ENCODE measurements at regions not wholly inside any gene's neighbourhood (a gene's known extent, or its start where the extent isn't known, plus 50 kb on each side); places are given as distances from the start of the nearest gene placed in this dataset.

- no peak for DNase-seq
- Histone ChIP-seq H3K27ac (replicated peaks) (no peak overlapping the region), H3K4me3 (no peak overlapping the region), H3K36me3 (no peaks in the 10 kb centered on the region), H3K9me3 (replicated peaks) (peaks cover 4% of the 10 kb centered on the region), H3K27me3 (ENCODE audit: low read depth) (no peaks in the 10 kb centered on the region), H3K4me1 (no peaks in the 10 kb centered on the region)
- TF ChIP-seq, protein P1, sequence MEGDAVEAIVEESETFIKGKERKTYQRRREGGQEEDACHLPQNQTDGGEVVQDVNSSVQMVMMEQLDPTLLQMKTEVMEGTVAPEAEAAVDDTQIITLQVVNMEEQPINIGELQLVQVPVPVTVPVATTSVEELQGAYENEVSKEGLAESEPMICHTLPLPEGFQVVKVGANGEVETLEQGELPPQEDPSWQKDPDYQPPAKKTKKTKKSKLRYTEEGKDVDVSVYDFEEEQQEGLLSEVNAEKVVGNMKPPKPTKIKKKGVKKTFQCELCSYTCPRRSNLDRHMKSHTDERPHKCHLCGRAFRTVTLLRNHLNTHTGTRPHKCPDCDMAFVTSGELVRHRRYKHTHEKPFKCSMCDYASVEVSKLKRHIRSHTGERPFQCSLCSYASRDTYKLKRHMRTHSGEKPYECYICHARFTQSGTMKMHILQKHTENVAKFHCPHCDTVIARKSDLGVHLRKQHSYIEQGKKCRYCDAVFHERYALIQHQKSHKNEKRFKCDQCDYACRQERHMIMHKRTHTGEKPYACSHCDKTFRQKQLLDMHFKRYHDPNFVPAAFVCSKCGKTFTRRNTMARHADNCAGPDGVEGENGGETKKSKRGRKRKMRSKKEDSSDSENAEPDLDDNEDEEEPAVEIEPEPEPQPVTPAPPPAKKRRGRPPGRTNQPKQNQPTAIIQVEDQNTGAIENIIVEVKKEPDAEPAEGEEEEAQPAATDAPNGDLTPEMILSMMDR (IDR thresholded peaks at IDR 0.05; ENCODE audit: borderline replicate concordance) = no peak
- intact Hi-C loops (cut with micrococcal nuclease) = no loop called here
These were observed 2031.8 kb upstream of the CDH6 start for GRCh38 chr5:29161399-29162291.

DNA sequence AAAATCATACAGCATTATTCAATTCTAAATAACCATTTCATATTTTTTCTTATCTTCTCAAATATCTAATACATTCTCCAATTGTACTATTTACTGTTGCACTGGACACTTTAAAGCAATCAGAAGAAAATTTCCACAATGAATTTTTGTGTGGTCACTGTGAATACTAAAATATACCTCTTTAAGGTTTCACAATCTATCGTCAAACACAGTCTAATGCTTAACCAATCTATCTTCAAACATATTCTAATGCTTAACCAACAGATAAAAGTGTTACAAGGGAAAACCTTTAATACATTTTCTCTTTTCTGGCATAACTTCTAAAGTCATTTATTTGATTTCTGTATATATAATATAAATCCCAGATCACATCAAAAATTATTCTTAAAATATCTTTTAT lies 2035.5 kb upstream of the CDH6 start:
- H3K36me3 ChIP-seq = no peaks in the 10 kb centered on the region
- H3K27me3 ChIP-seq (ENCODE audit: low read depth) = no peaks in the 10 kb centered on the region
- no peak for DNase-seq
- H3K4me3 ChIP-seq = no peak overlapping the region
- intact Hi-C loops (cut with micrococcal nuclease) = no loop called here
- peaks cover 4% of the 10 kb centered on the region for H3K9me3 ChIP-seq (replicated peaks)
- TF ChIP-seq, protein P1 (IDR thresholded peaks at IDR 0.05; ENCODE audit: borderline replicate concordance) = no peak
- no peaks in the 10 kb centered on the region for H3K4me1 ChIP-seq
- no peak overlapping the region for H3K27ac ChIP-seq (replicated peaks)

GRCh38 chr5:29150840-29151239 lies 2042.6 kb upstream of the CDH6 start:
- Histone ChIP-seq H3K9me3 (replicated peaks) (no peaks in the 10 kb centered on the region), H3K4me1 (no peaks in the 10 kb centered on the region), H3K27ac (replicated peaks) (no peak overlapping the region), H3K36me3 (no peaks in the 10 kb centered on the region), H3K27me3 (ENCODE audit: low read depth) (no peaks in the 10 kb centered on the region), H3K4me3 (no peak overlapping the region)
- TF ChIP-seq, protein P1 (IDR thresholded peaks at IDR 0.05; ENCODE audit: borderline replicate concordance) = no peak
- DNase-seq = no peak
- intact Hi-C loops (cut with micrococcal nuclease) = no loop called here

- peaks cover 3% of the 10 kb centered on the region for H3K9me3 ChIP-seq (replicated peaks)
- H3K4me3 ChIP-seq = no peak overlapping the region
- H3K27me3 ChIP-seq (ENCODE audit: low read depth) = no peaks in the 10 kb centered on the region
- no peak overlapping the region for H3K27ac ChIP-seq (replicated peaks)
- no peaks in the 10 kb centered on the region for H3K4me1 ChIP-seq
- H3K36me3 ChIP-seq = no peaks in the 10 kb centered on the region
- intact Hi-C loops (cut with micrococcal nuclease) = no loop called here
- TF ChIP-seq, protein P1 (IDR thresholded peaks at IDR 0.05; ENCODE audit: borderline replicate concordance) = no peak
- DNase-seq = no peak
These were observed 2044.9 kb upstream of the CDH6 start for GRCh38 chr5:29148581-29148980.

GRCh38 chr5:29148073-29148472 lies 2045.4 kb upstream of the CDH6 start:
- Histone ChIP-seq H3K27ac (replicated peaks) (no peak overlapping the region), H3K4me3 (no peak overlapping the region), H3K4me1 (no peaks in the 10 kb centered on the region), H3K27me3 (ENCODE audit: low read depth) (no peaks in the 10 kb centered on the region), H3K9me3 (replicated peaks) (peaks cover 3% of the 10 kb centered on the region), H3K36me3 (no peaks in the 10 kb centered on the region)
- no peak for DNase-seq
- TF ChIP-seq, protein P1 (IDR thresholded peaks at IDR 0.05; ENCODE audit: borderline replicate concordance) = no peak
- intact Hi-C loops (cut with micrococcal nuclease) = no loop called here

Data from left ventricle myocardium inferior (tissue), 1 donor.